HAP-1 (cell line): ENCODE measurements at regions not wholly inside any gene's neighbourhood (a gene's known extent, or its start where the extent isn't known, plus 50 kb on each side); places are given as distances from the start of the nearest gene placed in this dataset.

Experiments used
- DNase-seq, 2 experiments: peaks; one replicate each; pipeline ENCODE4 v3.0.0-alpha.2; 2016 to 2020; ENCODE audit warnings: low spot score in 2 of 2
- H3K27me3 ChIP-seq: fragments of 250-450 bp; sonication (Bioruptor Pico); 2 replicates; pipeline ENCODE4 v1.5.1; 2020; ENCODE audit warnings: low read depth, mild to moderate bottlenecking, moderate library complexity
- H3K36me3 ChIP-seq: fragments of 250-450 bp; sonication (Bioruptor Pico); replicated peaks from 2 replicates; pipeline ENCODE4 v1.5.1; 2020; ENCODE audit warnings: mild to moderate bottlenecking
- H3K4me1 ChIP-seq: fragments of 250-450 bp; sonication (Bioruptor Pico); 2 replicates; pipeline ENCODE4 v1.5.1; 2020; ENCODE audit warnings: mild to moderate bottlenecking
- H3K4me3 ChIP-seq: fragments of 250-450 bp; sonication (Bioruptor Pico); 2 replicates; pipeline ENCODE4 v1.5.1; 2020; ENCODE audit warnings: mild to moderate bottlenecking, moderate library complexity
- H3K9me3 ChIP-seq: fragments of 250-450 bp; sonication (Bioruptor Pico); 2 replicates; pipeline ENCODE4 v1.5.1; 2020; ENCODE audit warnings: mild to moderate bottlenecking, moderate library complexity
- in situ Hi-C: fragments of 300-500 bp; cut with MboI; formaldehyde crosslinking; loops from 3 replicates; pipeline ENCODE4 v1.14.3; 2020; ENCODE audit warnings: low sequenced_read_pairs, inconsistent platforms, mixed read lengths

GRCh38 chr20:40254023-40254772 is 434.8 kb downstream of the MAFB start:
- no peak for DNase-seq
- Histone ChIP-seq H3K4me1 (no peaks in the 10 kb centered on the region), H3K36me3 (no peaks in the 10 kb centered on the region), H3K4me3 (no peak overlapping the region), H3K27me3 (no peaks in the 10 kb centered on the region), H3K9me3 (no peaks in the 10 kb centered on the region)
- in situ Hi-C loops, result no loop called here

- no peaks in the 10 kb centered on the region for H3K36me3 ChIP-seq
- no peaks in the 10 kb centered on the region for H3K9me3 ChIP-seq
- no peaks in the 10 kb centered on the region for H3K27me3 ChIP-seq
- H3K4me3 ChIP-seq, result no peak overlapping the region
- H3K4me1 ChIP-seq, result no peaks in the 10 kb centered on the region
- in situ Hi-C loops, result no loop called here
- peak in 1 of 2 experiments; percentile 24 for DNase-seq
Measured at GRCh38 chr20:40251284-40251932, 437.6 kb downstream of the MAFB start.

GRCh38 chr20:40249805-40250204 is 439.2 kb downstream of the MAFB start:
- H3K4me1 ChIP-seq, result no peaks in the 10 kb centered on the region
- no peaks in the 10 kb centered on the region for H3K27me3 ChIP-seq
- in situ Hi-C loops, result no loop called here
- DNase-seq, result no peak
- no peaks in the 10 kb centered on the region for H3K9me3 ChIP-seq
- H3K36me3 ChIP-seq, result no peaks in the 10 kb centered on the region
- H3K4me3 ChIP-seq, result no peak overlapping the region

- in situ Hi-C loops, result no loop called here
- no peaks in the 10 kb centered on the region for H3K27me3 ChIP-seq
- DNase-seq, result no peak
Measured at GRCh38 chr20:40245829-40246228, 443.2 kb downstream of the MAFB start.

GRCh38 chr20:40244286-40244685 is 444.8 kb downstream of the MAFB start:
- in situ Hi-C loops, result no loop called here
- H3K27me3 ChIP-seq, result no peaks in the 10 kb centered on the region
- DNase-seq, result no peak
- H3K9me3 ChIP-seq, result no peaks in the 10 kb centered on the region
- no peaks in the 10 kb centered on the region for H3K4me1 ChIP-seq
- H3K4me3 ChIP-seq, result no peak overlapping the region
- no peaks in the 10 kb centered on the region for H3K36me3 ChIP-seq

More at GRCh38 chr20:40245829-40246228, 443.2 kb downstream of the MAFB start:
- Histone ChIP-seq H3K4me1 (no peaks in the 10 kb centered on the region), H3K36me3 (no peaks in the 10 kb centered on the region), H3K4me3 (no peak overlapping the region), H3K9me3 (no peaks in the 10 kb centered on the region)

GRCh38 chr20:40241596-40242343 is 447.3 kb downstream of the MAFB start:
- H3K27me3 ChIP-seq, result no peaks in the 10 kb centered on the region
- no peaks in the 10 kb centered on the region for H3K36me3 ChIP-seq
- in situ Hi-C loops, result no loop called here
- H3K4me3 ChIP-seq, result no peak overlapping the region
- no peaks in the 10 kb centered on the region for H3K9me3 ChIP-seq
- H3K4me1 ChIP-seq, result no peaks in the 10 kb centered on the region
- DNase-seq, result no peak

- Histone ChIP-seq H3K4me3 (no peak overlapping the region), H3K9me3 (no peaks in the 10 kb centered on the region), H3K36me3 (no peaks in the 10 kb centered on the region), H3K27me3 (no peaks in the 10 kb centered on the region), H3K4me1 (no peaks in the 10 kb centered on the region)
- in situ Hi-C loops, result no loop called here
- DNase-seq, result no peak
Measured at GRCh38 chr20:40238511-40238910, 450.5 kb downstream of the MAFB start.

DNA sequence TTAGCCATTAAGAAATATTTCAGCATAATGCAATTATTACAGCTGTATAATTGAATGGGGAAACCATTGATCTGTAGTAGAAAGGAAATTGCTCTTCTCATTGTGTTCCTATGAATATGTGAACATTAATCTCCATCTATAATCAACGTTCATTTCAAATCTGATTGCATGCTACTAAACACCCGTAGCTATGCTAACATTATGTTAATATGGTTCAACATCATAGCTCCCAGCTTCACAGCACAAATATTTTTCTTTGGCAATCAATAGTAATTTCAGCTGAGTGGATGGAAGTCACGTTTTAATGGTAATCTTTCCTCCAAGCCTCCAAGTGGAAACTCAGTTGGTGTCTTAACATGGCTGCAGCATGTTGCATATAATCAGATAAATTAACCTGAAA is 454.4 kb downstream of the MAFB start:
- in situ Hi-C loops, result no loop called here
- Histone ChIP-seq H3K4me3 (no peak overlapping the region), H3K27me3 (no peaks in the 10 kb centered on the region), H3K4me1 (no peaks in the 10 kb centered on the region), H3K36me3 (no peaks in the 10 kb centered on the region), H3K9me3 (no peaks in the 10 kb centered on the region)
- no peak for DNase-seq

- H3K9me3 ChIP-seq, result no peaks in the 10 kb centered on the region
- no peak for DNase-seq
- no peaks in the 10 kb centered on the region for H3K27me3 ChIP-seq
- H3K4me3 ChIP-seq, result no peak overlapping the region
- no peaks in the 10 kb centered on the region for H3K36me3 ChIP-seq
- in situ Hi-C loops, result no loop called here
- H3K4me1 ChIP-seq, result no peaks in the 10 kb centered on the region
Measured at GRCh38 chr20:40233406-40233805, 455.6 kb downstream of the MAFB start.

DNA sequence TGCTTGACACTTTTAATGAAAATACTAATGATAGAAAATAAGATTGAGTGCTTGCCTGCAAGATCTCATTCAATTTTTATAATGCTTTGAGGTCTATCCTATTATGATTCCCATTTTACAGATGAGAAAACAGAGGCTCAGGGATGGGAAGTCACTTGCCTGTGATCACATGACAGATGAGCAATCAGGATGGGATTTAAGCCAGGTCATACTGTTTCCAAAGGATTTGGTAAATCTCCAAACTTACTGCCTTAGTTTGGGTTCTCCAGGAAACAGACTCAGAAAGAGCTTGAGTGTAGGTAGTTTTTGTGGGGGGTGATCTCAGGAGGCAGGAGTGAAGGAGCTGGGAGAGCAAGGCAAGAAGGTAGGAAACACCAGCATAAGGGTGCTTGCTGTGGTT is 456.3 kb downstream of the MAFB start:
- Histone ChIP-seq H3K36me3 (no peaks in the 10 kb centered on the region), H3K4me3 (no peak overlapping the region), H3K27me3 (no peaks in the 10 kb centered on the region), H3K4me1 (no peaks in the 10 kb centered on the region), H3K9me3 (no peaks in the 10 kb centered on the region)
- in situ Hi-C loops, result no loop called here
- DNase-seq, result no peak

DNA sequence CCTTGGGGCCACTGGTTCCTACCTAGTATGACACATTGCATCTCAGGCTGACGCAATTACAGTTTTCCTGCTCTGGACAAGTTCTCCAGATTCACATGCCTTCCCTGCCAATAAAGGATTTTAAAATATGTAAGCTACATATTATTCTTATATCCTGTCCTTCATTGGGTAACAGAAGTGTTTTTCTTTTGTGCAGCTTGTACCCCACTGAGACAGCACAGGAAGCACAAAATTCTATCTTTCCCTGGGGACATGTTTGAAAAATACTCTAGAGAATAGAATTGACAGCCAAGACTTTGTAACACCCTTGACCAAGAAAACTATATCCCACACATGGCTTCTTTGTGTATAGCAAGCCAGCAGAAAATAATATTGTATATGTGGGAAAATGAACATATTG is 456.8 kb downstream of the MAFB start:
- H3K36me3 ChIP-seq, result no peaks in the 10 kb centered on the region
- DNase-seq, result no peak
- H3K9me3 ChIP-seq, result no peaks in the 10 kb centered on the region
- in situ Hi-C loops, result no loop called here
- H3K4me3 ChIP-seq, result no peak overlapping the region
- H3K4me1 ChIP-seq, result no peaks in the 10 kb centered on the region
- no peaks in the 10 kb centered on the region for H3K27me3 ChIP-seq

DNA sequence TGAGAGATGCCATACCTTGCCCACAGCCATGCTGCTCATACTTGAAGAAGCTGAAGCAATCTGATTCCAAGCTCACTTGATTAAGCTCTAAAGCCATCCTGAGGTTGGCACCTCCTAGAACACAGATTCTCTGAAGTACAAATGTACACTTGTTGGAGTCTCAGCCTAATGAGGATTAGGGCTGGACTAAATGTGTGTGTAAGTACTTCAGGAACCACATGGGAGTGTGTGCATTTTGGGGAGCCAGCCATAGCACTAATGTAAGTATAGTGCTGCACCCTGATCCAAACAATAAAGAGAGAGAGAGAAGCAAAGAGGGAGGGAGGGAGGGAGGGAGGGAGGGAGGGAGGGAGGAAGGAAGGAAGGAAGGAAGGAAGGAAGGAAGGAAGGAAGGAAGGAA is 458.6 kb downstream of the MAFB start:
- Histone ChIP-seq H3K9me3 (no peaks in the 10 kb centered on the region), H3K36me3 (no peaks in the 10 kb centered on the region), H3K4me3 (no peak overlapping the region), H3K4me1 (no peaks in the 10 kb centered on the region), H3K27me3 (no peaks in the 10 kb centered on the region)
- in situ Hi-C loops, result no loop called here
- DNase-seq, result no peak

- Histone ChIP-seq H3K9me3 (no peaks in the 10 kb centered on the region), H3K27me3 (no peaks in the 10 kb centered on the region), H3K4me3 (no peak overlapping the region), H3K4me1 (no peaks in the 10 kb centered on the region), H3K36me3 (no peaks in the 10 kb centered on the region)
- DNase-seq, result no peak
- in situ Hi-C loops, result no loop called here
Measured at GRCh38 chr20:40225596-40225995, 463.4 kb downstream of the MAFB start.

DNA sequence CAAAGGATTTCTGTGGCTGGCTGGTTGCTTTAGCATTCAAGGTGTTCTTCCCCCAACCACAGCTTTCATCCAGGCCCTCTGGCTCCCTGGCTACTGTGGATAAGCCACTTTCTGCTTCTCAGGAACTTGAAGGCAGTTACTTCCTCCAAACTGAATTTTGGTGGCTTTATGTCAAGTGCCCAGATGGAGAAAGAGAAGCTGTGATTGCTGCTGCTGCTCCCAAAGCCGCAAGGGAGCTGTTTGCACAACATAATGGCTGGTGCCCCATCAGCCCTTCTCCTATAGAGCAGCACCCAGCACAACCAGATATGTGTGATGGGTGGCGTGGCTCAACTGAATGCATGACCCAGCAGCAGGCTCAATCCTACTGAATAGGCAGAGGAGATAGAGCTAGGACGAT is 465.2 kb downstream of the MAFB start:
- in situ Hi-C loops, result no loop called here
- no peak for DNase-seq

More for the DNA sequence above, 465.2 kb downstream of the MAFB start:
- Histone ChIP-seq H3K27me3 (no peaks in the 10 kb centered on the region), H3K9me3 (no peaks in the 10 kb centered on the region), H3K36me3 (no peaks in the 10 kb centered on the region), H3K4me3 (no peak overlapping the region), H3K4me1 (no peaks in the 10 kb centered on the region)
